ENCODE measurements at regions not wholly inside any gene's neighbourhood (a gene's known extent, or its start where the extent isn't known, plus 50 kb on each side); places are given as distances from the start of the nearest gene placed in this dataset.

DNA sequence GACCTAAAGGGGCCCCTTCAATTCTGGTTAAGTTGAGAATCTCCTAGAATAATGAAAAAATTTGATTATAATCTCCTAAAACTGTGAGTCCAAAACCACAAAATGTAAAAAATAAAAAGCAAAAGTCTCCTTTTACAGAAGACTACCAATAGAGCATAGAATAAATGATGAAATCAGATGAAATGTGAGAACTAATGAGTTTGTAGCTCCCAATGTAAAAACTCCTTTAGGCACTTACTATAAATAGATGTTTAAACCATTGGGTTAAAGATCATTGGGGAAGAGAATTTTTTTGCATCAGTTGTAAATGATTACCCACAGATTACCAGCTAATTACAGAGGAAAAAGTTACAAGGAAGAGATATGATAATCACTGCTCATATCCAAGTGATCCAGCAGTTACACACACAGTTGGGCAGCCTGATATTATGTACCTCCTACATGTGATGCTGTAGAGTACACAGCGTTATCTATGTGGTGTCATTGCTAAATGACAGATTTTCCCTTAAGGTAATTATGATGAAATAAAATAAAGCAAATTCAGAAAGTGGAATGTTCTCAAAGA lies 282.7 kb upstream of the SEMA3D start:
- no peak for DNase-seq
- Histone ChIP-seq H3K9me3 (ENCODE audit: insufficient read depth, low read length, severe bottlenecking) (no peaks in the 10 kb centered on the region), H3K4me2 (ENCODE audit: insufficient read depth, low read length) (no peak overlapping the region), H2AFZ (ENCODE audit: low read depth, low read length) (no peak overlapping the region), H3K79me2 (ENCODE audit: insufficient read depth, low read length) (no peaks in the 10 kb centered on the region), H3K36me3 (ENCODE audit: insufficient read depth, low read length) (no peaks in the 10 kb centered on the region), H3K9ac (ENCODE audit: low read depth, low read length) (no peak overlapping the region), H3K27me3 (ENCODE audit: insufficient read depth, low read length, poor library complexity) (no peaks in the 10 kb centered on the region), H4K20me1 (ENCODE audit: insufficient read depth, low read length) (no peaks in the 10 kb centered on the region), H3K27ac (ENCODE audit: low read length) (no peak overlapping the region), H3K4me1 (ENCODE audit: insufficient read depth, low read length) (no peaks in the 10 kb centered on the region), H3K4me3 (ENCODE audit: low read depth in 1 of 2, low read length in 2 of 2) (no peak overlapping the region)
- ATAC-seq (ENCODE audit: insufficient read depth, low read depth): no peak
- no peak for TF ChIP-seq EZH2 (IDR thresholded peaks at IDR 0.05; ENCODE audit: borderline replicate concordance, low read depth, low read length, severe bottlenecking)
- TF ChIP-seq, protein P1, sequence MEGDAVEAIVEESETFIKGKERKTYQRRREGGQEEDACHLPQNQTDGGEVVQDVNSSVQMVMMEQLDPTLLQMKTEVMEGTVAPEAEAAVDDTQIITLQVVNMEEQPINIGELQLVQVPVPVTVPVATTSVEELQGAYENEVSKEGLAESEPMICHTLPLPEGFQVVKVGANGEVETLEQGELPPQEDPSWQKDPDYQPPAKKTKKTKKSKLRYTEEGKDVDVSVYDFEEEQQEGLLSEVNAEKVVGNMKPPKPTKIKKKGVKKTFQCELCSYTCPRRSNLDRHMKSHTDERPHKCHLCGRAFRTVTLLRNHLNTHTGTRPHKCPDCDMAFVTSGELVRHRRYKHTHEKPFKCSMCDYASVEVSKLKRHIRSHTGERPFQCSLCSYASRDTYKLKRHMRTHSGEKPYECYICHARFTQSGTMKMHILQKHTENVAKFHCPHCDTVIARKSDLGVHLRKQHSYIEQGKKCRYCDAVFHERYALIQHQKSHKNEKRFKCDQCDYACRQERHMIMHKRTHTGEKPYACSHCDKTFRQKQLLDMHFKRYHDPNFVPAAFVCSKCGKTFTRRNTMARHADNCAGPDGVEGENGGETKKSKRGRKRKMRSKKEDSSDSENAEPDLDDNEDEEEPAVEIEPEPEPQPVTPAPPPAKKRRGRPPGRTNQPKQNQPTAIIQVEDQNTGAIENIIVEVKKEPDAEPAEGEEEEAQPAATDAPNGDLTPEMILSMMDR (IDR thresholded peaks at IDR 0.05; ENCODE audit: borderline replicate concordance, extremely low read depth, low read length, poor library complexity, severe bottlenecking): no peak

DNA sequence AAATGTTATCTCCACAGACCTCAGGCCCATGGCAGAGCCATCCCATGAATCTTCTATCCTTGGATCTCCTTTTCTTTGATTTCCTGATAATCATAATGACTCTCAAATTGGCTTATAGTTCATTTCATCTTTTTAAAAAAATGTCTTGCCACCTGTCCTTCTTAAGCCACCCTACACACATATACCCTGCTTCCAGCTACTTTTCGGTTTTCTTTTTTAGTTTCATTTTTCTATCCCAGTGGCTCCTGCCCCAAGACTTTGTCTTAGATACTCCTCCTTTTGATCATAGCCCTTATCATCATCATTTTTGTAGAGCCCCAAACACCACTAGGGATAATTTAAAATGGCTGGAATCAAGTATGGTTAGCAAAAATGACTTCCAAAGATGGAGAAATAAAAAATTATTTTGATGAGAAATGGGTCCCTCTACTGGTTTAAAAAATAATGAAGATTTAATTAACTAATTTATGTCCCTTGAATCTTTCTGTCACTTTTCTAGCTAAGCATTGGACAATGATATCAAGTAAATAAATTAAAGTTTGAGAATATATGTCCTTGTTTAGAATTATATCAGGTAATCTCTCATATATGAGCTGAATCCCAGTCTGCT lies 277.3 kb upstream of the SEMA3D start:
- no peak overlapping the region for H2AFZ ChIP-seq (ENCODE audit: low read depth, low read length)
- TF ChIP-seq, protein P1 (IDR thresholded peaks at IDR 0.05; ENCODE audit: borderline replicate concordance, extremely low read depth, low read length, poor library complexity, severe bottlenecking): no peak
- no peak for TF ChIP-seq EZH2 (IDR thresholded peaks at IDR 0.05; ENCODE audit: borderline replicate concordance, low read depth, low read length, severe bottlenecking)

DNA sequence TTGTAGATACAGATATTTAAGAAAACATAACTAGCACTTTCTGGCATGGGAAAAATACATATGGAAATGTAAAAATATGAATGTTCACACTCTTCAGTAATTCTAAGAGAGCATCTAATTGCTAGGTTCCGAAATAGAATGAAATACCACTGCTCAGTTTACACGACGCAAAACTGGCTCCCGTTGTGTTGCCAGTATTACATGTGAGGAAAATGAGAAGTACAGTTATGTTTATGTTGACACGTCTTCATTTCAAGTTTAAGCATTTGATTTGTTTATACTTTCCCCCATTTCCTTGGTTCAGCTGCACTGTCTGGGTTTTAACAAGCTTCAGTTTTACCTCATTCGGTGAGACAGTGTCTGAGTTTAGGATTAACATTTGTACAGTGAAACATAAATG lies 275.8 kb upstream of the SEMA3D start:
- no peaks in the 10 kb centered on the region for H3K36me3 ChIP-seq (ENCODE audit: insufficient read depth, low read length)
- no peak overlapping the region for H2AFZ ChIP-seq (ENCODE audit: low read depth, low read length)
- no peak overlapping the region for H3K9ac ChIP-seq (ENCODE audit: low read depth, low read length)
- H3K4me2 ChIP-seq (ENCODE audit: insufficient read depth, low read length): no peak overlapping the region
- no peaks in the 10 kb centered on the region for H3K79me2 ChIP-seq (ENCODE audit: insufficient read depth, low read length)
- DNase-seq: no peak
- no peak overlapping the region for H3K27ac ChIP-seq (ENCODE audit: low read length)
- no peaks in the 10 kb centered on the region for H3K27me3 ChIP-seq (ENCODE audit: insufficient read depth, low read length, poor library complexity)
- no peaks in the 10 kb centered on the region for H3K4me1 ChIP-seq (ENCODE audit: insufficient read depth, low read length)
- TF ChIP-seq EZH2 (IDR thresholded peaks at IDR 0.05; ENCODE audit: borderline replicate concordance, low read depth, low read length, severe bottlenecking): no peak
- TF ChIP-seq, protein P1 (IDR thresholded peaks at IDR 0.05; ENCODE audit: borderline replicate concordance, extremely low read depth, low read length, poor library complexity, severe bottlenecking): no peak
- H3K4me3 ChIP-seq (ENCODE audit: low read depth in 1 of 2, low read length in 2 of 2): no peak overlapping the region
- H3K9me3 ChIP-seq (ENCODE audit: insufficient read depth, low read length, severe bottlenecking): no peaks in the 10 kb centered on the region
- ATAC-seq (ENCODE audit: insufficient read depth, low read depth): no peak
- H4K20me1 ChIP-seq (ENCODE audit: insufficient read depth, low read length): no peaks in the 10 kb centered on the region

More for the DNA sequence above, 277.3 kb upstream of the SEMA3D start:
- no peaks in the 10 kb centered on the region for H3K9me3 ChIP-seq (ENCODE audit: insufficient read depth, low read length, severe bottlenecking)
- H3K4me1 ChIP-seq (ENCODE audit: insufficient read depth, low read length): no peaks in the 10 kb centered on the region
- H3K36me3 ChIP-seq (ENCODE audit: insufficient read depth, low read length): no peaks in the 10 kb centered on the region
- no peaks in the 10 kb centered on the region for H3K27me3 ChIP-seq (ENCODE audit: insufficient read depth, low read length, poor library complexity)
- H3K9ac ChIP-seq (ENCODE audit: low read depth, low read length): no peak overlapping the region
- H3K27ac ChIP-seq (ENCODE audit: low read length): no peak overlapping the region
- ATAC-seq (ENCODE audit: insufficient read depth, low read depth) (no peak), DNase-seq (no peak)
- no peak overlapping the region for H3K4me3 ChIP-seq (ENCODE audit: low read depth in 1 of 2, low read length in 2 of 2)
- H4K20me1 ChIP-seq (ENCODE audit: insufficient read depth, low read length): no peaks in the 10 kb centered on the region
- no peaks in the 10 kb centered on the region for H3K79me2 ChIP-seq (ENCODE audit: insufficient read depth, low read length)
- H3K4me2 ChIP-seq (ENCODE audit: insufficient read depth, low read length): no peak overlapping the region
